Uterus (tissue), 2 donors: ENCODE measurements at regions not wholly inside any gene's neighbourhood (a gene's known extent, or its start where the extent isn't known, plus 50 kb on each side); places are given as distances from the start of the nearest gene placed in this dataset.

ENCODE experiments used
- POLR2A ChIP-seq, 2 donors: fragments of 450-650 bp; IDR thresholded peaks; one replicate each; pipeline ENCODE4 v1.6.1; 2016; ENCODE audit warnings: antibody characterized with exemption in 2 of 2, mild to moderate bottlenecking in 1 of 2, moderate library complexity in 1 of 2
- TF ChIP-seq, protein P1 (sequence below), 4 experiments: fragments of 200-600 bp in 2 of 4; fragments of 450-650 bp in 2 of 4; sonication (generic) in 2 of 4; IDR thresholded peaks; one replicate each; pipeline ENCODE4 v1.5.1; 2016 to 2019; ENCODE audit warnings: antibody characterized with exemption in 4 of 4, mild to moderate bottlenecking in 2 of 4, moderate library complexity in 1 of 4

DNA sequence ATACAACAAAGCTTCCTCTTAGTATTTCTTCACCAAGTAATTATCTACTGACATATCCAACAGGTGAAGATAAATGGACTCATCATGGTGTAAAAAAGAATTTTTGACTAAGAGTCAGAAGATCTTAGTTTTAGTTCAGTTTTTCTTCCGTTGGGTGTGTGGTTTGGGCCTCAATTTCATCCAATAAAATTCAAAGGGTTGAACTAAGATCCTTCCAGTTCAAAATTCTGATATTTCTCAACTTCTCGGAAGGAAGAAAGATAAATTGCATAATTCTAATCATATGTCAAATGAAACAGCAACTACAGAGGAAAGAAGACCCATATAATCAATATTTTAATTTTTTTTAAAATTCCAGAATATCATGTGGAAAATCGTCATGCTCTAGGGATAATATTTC is 192.7 kb downstream of the SPRY1 start:
- TF ChIP-seq, protein P1, sequence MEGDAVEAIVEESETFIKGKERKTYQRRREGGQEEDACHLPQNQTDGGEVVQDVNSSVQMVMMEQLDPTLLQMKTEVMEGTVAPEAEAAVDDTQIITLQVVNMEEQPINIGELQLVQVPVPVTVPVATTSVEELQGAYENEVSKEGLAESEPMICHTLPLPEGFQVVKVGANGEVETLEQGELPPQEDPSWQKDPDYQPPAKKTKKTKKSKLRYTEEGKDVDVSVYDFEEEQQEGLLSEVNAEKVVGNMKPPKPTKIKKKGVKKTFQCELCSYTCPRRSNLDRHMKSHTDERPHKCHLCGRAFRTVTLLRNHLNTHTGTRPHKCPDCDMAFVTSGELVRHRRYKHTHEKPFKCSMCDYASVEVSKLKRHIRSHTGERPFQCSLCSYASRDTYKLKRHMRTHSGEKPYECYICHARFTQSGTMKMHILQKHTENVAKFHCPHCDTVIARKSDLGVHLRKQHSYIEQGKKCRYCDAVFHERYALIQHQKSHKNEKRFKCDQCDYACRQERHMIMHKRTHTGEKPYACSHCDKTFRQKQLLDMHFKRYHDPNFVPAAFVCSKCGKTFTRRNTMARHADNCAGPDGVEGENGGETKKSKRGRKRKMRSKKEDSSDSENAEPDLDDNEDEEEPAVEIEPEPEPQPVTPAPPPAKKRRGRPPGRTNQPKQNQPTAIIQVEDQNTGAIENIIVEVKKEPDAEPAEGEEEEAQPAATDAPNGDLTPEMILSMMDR (IDR thresholded peaks at IDR 0.05), result no peak
- TF ChIP-seq POLR2A (IDR thresholded peaks at IDR 0.05), result no peak
